ENCODE measurements at regions not wholly inside any gene's neighbourhood (a gene's known extent, or its start where the extent isn't known, plus 50 kb on each side); places are given as distances from the start of the nearest gene placed in this dataset.

DNA sequence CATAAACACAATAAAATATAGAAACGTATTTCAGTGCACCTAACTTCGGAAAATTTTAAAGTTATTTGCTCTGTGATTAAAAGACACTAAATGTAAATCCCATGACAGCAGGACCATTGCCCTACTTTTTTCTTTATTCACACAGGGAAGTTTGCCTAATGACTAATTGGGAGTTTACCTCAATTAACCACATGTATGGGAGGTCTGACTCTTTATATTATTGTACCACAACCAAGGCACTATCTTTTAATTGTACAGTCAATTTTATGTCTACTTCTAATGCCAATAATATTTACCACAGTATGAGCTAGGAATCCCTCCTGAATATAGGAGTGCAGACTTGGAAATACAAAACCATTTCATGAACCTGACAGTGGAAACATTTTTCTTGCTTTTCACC, 360.8 kb upstream of the NEGR1 start:
- no peak overlapping the region for H3K27ac ChIP-seq
- no peak for TF ChIP-seq CTCF (IDR thresholded peaks at IDR 0.05)
- no peak for TF ChIP-seq ZFX (IDR thresholded peaks at IDR 0.05; ENCODE audit: borderline replicate concordance)

DNA sequence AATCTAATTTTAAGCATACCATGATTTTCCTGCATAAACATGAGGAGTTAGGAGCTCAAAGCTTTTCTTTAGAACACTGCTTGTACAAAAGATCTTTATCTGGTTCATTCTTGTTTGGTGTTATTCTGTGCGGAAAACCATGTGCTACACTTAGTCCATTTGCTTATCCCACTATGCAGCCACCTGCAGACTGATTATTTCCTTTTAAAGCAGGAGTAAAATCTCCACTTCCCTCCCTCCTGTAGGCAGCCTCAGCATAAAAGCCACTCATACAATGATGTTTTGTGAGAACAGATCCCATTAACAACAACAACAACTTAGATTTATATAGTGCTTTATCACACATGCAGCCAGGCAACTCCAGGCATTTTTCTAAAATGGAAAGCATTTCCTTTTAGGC, 355.3 kb upstream of the NEGR1 start:
- no peak overlapping the region for H3K27ac ChIP-seq

GRCh38 chr1:72636631-72637030, 354.3 kb upstream of the NEGR1 start:
- no peak overlapping the region for H3K27ac ChIP-seq
- TF ChIP-seq CTCF (IDR thresholded peaks at IDR 0.05) (no peak), ZFX (IDR thresholded peaks at IDR 0.05; ENCODE audit: borderline replicate concordance) (no peak)

More for the DNA sequence above, 355.3 kb upstream of the NEGR1 start:
- no peak for TF ChIP-seq CTCF (IDR thresholded peaks at IDR 0.05)

DNA sequence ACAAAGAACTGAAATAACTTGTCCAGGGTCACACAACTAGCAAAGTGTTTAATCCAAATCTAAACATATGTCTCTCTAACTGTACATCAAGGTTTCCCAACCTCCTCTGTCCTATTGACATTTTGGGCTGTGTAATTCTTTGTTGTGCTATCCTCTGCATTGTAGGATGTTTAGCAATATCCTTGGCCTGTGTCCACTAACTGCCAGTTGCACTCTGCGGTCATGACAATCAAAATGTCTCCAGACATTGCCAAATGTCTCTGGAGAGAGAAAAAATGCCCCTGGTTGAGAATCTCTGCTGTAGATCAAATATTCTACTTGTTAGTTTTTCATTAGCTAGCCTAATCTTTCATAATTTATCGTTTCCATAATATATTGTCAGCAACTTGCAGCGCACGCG, 353.4 kb upstream of the NEGR1 start:
- TF ChIP-seq ZFX (IDR thresholded peaks at IDR 0.05; ENCODE audit: borderline replicate concordance) (no peak), CTCF (IDR thresholded peaks at IDR 0.05) (no peak)
- no peak overlapping the region for H3K27ac ChIP-seq

GRCh38 chr1:72634946-72635345, 352.6 kb upstream of the NEGR1 start:
- no peak overlapping the region for H3K27ac ChIP-seq
- no peak for TF ChIP-seq CTCF (IDR thresholded peaks at IDR 0.05)
- TF ChIP-seq ZFX (IDR thresholded peaks at IDR 0.05; ENCODE audit: borderline replicate concordance): no peak

- TF ChIP-seq CTCF (IDR thresholded peaks at IDR 0.05) (no peak), ZFX (IDR thresholded peaks at IDR 0.05; ENCODE audit: borderline replicate concordance) (no peak)
- no peak overlapping the region for H3K27ac ChIP-seq
These were observed 349.1 kb upstream of the NEGR1 start for GRCh38 chr1:72631449-72631848.

GRCh38 chr1:72623299-72623708, 341.0 kb upstream of the NEGR1 start:
- no peak overlapping the region for H3K27ac ChIP-seq
- no peak for TF ChIP-seq ZFX (IDR thresholded peaks at IDR 0.05; ENCODE audit: borderline replicate concordance)
- TF ChIP-seq CTCF (IDR thresholded peaks at IDR 0.05): peak; percentile 81

Data from 22Rv1 (cell line).